GM23338 (cell line): ENCODE measurements at regions not wholly inside any gene's neighbourhood (a gene's known extent, or its start where the extent isn't known, plus 50 kb on each side); places are given as distances from the start of the nearest gene placed in this dataset.

Experiments used
- ATAC-seq: fragments of 200-7000 bp; cut with Tn5 transposase; 3 replicates; pipeline ENCODE4 v1.9.1; 2020
- DNase-seq: peaks from one replicate; pipeline ENCODE4 v3.0.0-alpha.2; 2015; ENCODE audit warnings: low spot score
- H2AFZ ChIP-seq: fragments of 200-600 bp; sonication (generic); 2 replicates; pipeline ENCODE4 v1.8.0; 2016; ENCODE audit warnings: antibody characterized with exemption, mild to moderate bottlenecking, moderate library complexity
- H3F3A ChIP-seq: fragments of 200-600 bp; sonication (generic); replicated peaks from 2 replicates; pipeline ENCODE4 v1.8.0; 2017; ENCODE audit warnings: antibody characterized with exemption, mixed run types, low read depth
- H3K27ac ChIP-seq: fragments of 200-600 bp; sonication (generic); 2 replicates; pipeline ENCODE4 v1.6.1; 2016; ENCODE audit warnings: low read depth
- H3K27me3 ChIP-seq: fragments of 200-600 bp; sonication (generic); 2 replicates; pipeline ENCODE4 v1.8.0; 2016; ENCODE audit warnings: mild to moderate bottlenecking, mixed run types, moderate library complexity; ENCODE audit not compliant: insufficient read depth
- H3K36me3 ChIP-seq: fragments of 200-600 bp; sonication (generic); 2 replicates; pipeline ENCODE4 v1.8.0; 2016; ENCODE audit warnings: mild to moderate bottlenecking; ENCODE audit not compliant: insufficient read depth
- H3K4me1 ChIP-seq: fragments of 200-600 bp; sonication (generic); 2 replicates; pipeline ENCODE4 v1.8.0; 2016; ENCODE audit warnings: mild to moderate bottlenecking, moderate library complexity; ENCODE audit not compliant: insufficient read depth
- H3K4me2 ChIP-seq: fragments of 200-600 bp; sonication (generic); 2 replicates; pipeline ENCODE4 v1.7.1; 2017; ENCODE audit warnings: mixed run types
- H3K4me3 ChIP-seq: fragments of 200-600 bp; sonication (generic); 2 replicates; pipeline ENCODE4 v1.6.1; 2016; ENCODE audit warnings: mixed run types
- H3K79me2 ChIP-seq: fragments of 200-600 bp; sonication (generic); replicated peaks from 2 replicates; pipeline ENCODE4 v1.8.0; 2017; ENCODE audit warnings: mild to moderate bottlenecking; ENCODE audit not compliant: insufficient read depth
- H3K9me2 ChIP-seq: fragments of 200-600 bp; sonication (generic); 2 replicates; pipeline ENCODE4 v1.8.0; 2017; ENCODE audit not compliant: insufficient read depth
- H4K20me1 ChIP-seq: fragments of 200-600 bp; sonication (generic); replicated peaks from 2 replicates; pipeline ENCODE4 v1.8.0; 2017; ENCODE audit warnings: mild to moderate bottlenecking; ENCODE audit not compliant: insufficient read depth
- H3K27ac Mint-ChIP-seq: 2 replicates; pipeline ENCODE4 v1.8.0; 2020; ENCODE audit warnings: inconsistent platforms, mild to moderate bottlenecking, moderate library complexity, mixed read lengths
- H3K27me3 Mint-ChIP-seq: 3 replicates; pipeline ENCODE4 v1.8.0; 2022; ENCODE audit warnings: low read depth, mild to moderate bottlenecking, moderate library complexity, mixed read lengths, inconsistent platforms; ENCODE audit not compliant: insufficient read depth, poor library complexity
- H3K36me3 Mint-ChIP-seq: 3 replicates; pipeline ENCODE4 v1.8.0; 2021; ENCODE audit warnings: low read depth, mild to moderate bottlenecking, inconsistent platforms, moderate library complexity, mixed read lengths
- H3K4me1 Mint-ChIP-seq: 3 replicates; pipeline ENCODE4 v1.8.0; 2020; ENCODE audit warnings: mild to moderate bottlenecking, inconsistent platforms, mixed read lengths
- H3K4me3 Mint-ChIP-seq: 3 replicates; pipeline ENCODE4 v1.8.0; 2021; ENCODE audit warnings: moderate library complexity, mild to moderate bottlenecking, inconsistent platforms, mixed read lengths
- H3K9me3 Mint-ChIP-seq: 3 replicates; pipeline ENCODE4 v1.8.0; 2020; ENCODE audit warnings: moderate library complexity, mild to moderate bottlenecking, inconsistent platforms, mixed read lengths
- CREB1 ChIP-seq: fragments of 250-450 bp; sonication (Bioruptor Pico); IDR thresholded peaks from 2 replicates; pipeline ENCODE4 v1.5.0; 2020; ENCODE audit warnings: low read depth, mild to moderate bottlenecking, moderate library complexity
- EZH2 ChIP-seq: fragments of 200-600 bp; sonication (generic); IDR thresholded peaks from one replicate; pipeline ENCODE4 v1.8.0; 2017; ENCODE audit warnings: antibody characterized with exemption, mild to moderate bottlenecking, low read depth; ENCODE audit not compliant: unreplicated experiment
- EZH2phosphoT487 ChIP-seq: fragments of 200-600 bp; sonication (generic); IDR thresholded peaks from one replicate; pipeline ENCODE4 v1.8.1; 2018; ENCODE audit warnings: antibody characterized with exemption; ENCODE audit not compliant: unreplicated experiment
- JUNB ChIP-seq: IDR thresholded peaks from one replicate; pipeline ENCODE4 v1.6.1; 2016; ENCODE audit warnings: antibody characterized with exemption; ENCODE audit not compliant: unreplicated experiment
- NANOG ChIP-seq: IDR thresholded peaks from 2 replicates; pipeline ENCODE4 v1.6.1; 2016; ENCODE audit warnings: antibody characterized with exemption, borderline replicate concordance
- POLR2AphosphoS5 ChIP-seq: IDR thresholded peaks from 2 replicates; pipeline ENCODE4 v1.6.1; 2016; ENCODE audit warnings: antibody characterized with exemption, low read depth
- ZNF114 ChIP-seq: fragments of 250-450 bp; sonication (Bioruptor Pico); IDR thresholded peaks from 2 replicates; pipeline ENCODE4 v1.5.0; 2020; ENCODE audit warnings: mild to moderate bottlenecking, moderate library complexity
- TF ChIP-seq, protein P1 (sequence below): fragments of 250-450 bp; sonication (Bioruptor Pico); IDR thresholded peaks from 2 replicates; pipeline ENCODE4 v1.5.0; 2020; ENCODE audit warnings: mild to moderate bottlenecking, moderate library complexity
- TF ChIP-seq, protein P2 (sequence below), 2 experiments: fragments of 200-600 bp in 1 of 2; sonication (generic) in 1 of 2; conservative IDR thresholded peaks; 2 replicates each; pipeline versions ENCODE4 v1.5.1 to v1.6.1; 2016 to 2017; ENCODE audit warnings: antibody characterized with exemption in 2 of 2, low read depth in 2 of 2, mild to moderate bottlenecking in 2 of 2, moderate library complexity in 1 of 2
- TF ChIP-seq, protein P3 (sequence below): IDR thresholded peaks from one replicate; pipeline ENCODE4 v1.6.1; 2018; ENCODE audit warnings: antibody characterized with exemption; ENCODE audit not compliant: unreplicated experiment
- TF ChIP-seq, protein P4 (sequence below): IDR thresholded peaks from 2 replicates; pipeline ENCODE4 v1.6.1; 2016; ENCODE audit warnings: antibody characterized with exemption

DNA sequence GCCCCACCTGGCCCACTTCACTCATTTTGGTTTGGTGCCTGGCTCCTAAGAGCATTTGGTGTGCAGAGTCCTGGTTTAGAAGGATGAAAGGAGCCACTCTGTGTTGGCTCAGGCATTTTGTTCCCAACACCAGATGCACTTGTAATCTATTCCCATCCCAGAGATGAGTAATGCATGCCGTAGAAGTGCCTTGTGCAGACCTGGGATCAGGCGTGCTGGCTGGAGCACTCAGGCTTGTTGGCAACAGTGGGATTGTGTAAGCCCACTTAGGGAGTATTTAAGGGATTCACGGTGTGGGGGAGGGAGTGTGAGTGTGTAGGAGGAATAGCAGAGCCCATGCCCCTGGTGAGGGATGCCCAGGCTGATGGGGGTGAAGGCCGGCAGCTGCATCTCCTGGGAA lies 501.5 kb upstream of the TBX3 start:
- no peaks in the 10 kb centered on the region for H3K36me3 Mint-ChIP-seq
- 0 out of 2 replicates have a peak, but pooled peaks cover 3% of the 10 kb centered on the region for H3K9me2 ChIP-seq
- TF ChIP-seq, protein P1, sequence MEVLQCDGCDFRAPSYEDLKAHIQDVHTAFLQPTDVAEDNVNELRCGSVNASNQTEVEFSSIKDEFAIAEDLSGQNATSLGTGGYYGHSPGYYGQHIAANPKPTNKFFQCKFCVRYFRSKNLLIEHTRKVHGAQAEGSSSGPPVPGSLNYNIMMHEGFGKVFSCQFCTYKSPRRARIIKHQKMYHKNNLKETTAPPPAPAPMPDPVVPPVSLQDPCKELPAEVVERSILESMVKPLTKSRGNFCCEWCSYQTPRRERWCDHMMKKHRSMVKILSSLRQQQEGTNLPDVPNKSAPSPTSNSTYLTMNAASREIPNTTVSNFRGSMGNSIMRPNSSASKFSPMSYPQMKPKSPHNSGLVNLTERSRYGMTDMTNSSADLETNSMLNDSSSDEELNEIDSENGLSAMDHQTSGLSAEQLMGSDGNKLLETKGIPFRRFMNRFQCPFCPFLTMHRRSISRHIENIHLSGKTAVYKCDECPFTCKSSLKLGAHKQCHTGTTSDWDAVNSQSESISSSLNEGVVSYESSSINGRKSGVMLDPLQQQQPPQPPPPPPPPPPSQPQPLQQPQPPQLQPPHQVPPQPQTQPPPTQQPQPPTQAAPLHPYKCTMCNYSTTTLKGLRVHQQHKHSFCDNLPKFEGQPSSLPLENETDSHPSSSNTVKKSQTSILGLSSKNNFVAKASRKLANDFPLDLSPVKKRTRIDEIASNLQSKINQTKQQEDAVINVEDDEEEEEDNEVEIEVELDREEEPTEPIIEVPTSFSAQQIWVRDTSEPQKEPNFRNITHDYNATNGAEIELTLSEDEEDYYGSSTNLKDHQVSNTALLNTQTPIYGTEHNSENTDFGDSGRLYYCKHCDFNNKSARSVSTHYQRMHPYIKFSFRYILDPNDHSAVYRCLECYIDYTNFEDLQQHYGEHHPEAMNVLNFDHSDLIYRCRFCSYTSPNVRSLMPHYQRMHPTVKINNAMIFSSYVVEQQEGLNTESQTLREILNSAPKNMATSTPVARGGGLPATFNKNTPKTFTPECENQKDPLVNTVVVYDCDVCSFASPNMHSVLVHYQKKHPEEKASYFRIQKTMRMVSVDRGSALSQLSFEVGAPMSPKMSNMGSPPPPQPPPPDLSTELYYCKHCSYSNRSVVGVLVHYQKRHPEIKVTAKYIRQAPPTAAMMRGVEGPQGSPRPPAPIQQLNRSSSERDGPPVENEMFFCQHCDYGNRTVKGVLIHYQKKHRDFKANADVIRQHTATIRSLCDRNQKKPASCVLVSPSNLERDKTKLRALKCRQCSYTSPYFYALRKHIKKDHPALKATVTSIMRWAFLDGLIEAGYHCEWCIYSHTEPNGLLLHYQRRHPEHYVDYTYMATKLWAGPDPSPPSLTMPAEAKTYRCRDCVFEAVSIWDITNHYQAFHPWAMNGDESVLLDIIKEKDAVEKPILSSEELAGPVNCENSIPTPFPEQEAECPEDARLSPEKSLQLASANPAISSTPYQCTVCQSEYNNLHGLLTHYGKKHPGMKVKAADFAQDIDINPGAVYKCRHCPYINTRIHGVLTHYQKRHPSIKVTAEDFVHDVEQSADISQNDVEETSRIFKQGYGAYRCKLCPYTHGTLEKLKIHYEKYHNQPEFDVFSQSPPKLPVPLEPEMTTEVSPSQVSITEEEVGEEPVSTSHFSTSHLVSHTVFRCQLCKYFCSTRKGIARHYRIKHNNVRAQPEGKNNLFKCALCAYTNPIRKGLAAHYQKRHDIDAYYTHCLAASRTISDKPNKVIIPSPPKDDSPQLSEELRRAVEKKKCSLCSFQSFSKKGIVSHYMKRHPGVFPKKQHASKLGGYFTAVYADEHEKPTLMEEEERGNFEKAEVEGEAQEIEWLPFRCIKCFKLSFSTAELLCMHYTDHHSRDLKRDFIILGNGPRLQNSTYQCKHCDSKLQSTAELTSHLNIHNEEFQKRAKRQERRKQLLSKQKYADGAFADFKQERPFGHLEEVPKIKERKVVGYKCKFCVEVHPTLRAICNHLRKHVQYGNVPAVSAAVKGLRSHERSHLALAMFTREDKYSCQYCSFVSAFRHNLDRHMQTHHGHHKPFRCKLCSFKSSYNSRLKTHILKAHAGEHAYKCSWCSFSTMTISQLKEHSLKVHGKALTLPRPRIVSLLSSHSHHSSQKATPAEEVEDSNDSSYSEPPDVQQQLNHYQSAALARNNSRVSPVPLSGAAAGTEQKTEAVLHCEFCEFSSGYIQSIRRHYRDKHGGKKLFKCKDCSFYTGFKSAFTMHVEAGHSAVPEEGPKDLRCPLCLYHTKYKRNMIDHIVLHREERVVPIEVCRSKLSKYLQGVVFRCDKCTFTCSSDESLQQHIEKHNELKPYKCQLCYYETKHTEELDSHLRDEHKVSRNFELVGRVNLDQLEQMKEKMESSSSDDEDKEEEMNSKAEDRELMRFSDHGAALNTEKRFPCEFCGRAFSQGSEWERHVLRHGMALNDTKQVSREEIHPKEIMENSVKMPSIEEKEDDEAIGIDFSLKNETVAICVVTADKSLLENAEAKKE (CRISPR knock-in tag): no peak
- TF ChIP-seq NANOG (no peak), POLR2AphosphoS5 (no peak), CREB1 (CRISPR knock-in tag) (no peak), EZH2phosphoT487 (no peak), ZNF114 (no peak), JUNB (no peak), EZH2 (no peak)
- TF ChIP-seq, protein P2, sequence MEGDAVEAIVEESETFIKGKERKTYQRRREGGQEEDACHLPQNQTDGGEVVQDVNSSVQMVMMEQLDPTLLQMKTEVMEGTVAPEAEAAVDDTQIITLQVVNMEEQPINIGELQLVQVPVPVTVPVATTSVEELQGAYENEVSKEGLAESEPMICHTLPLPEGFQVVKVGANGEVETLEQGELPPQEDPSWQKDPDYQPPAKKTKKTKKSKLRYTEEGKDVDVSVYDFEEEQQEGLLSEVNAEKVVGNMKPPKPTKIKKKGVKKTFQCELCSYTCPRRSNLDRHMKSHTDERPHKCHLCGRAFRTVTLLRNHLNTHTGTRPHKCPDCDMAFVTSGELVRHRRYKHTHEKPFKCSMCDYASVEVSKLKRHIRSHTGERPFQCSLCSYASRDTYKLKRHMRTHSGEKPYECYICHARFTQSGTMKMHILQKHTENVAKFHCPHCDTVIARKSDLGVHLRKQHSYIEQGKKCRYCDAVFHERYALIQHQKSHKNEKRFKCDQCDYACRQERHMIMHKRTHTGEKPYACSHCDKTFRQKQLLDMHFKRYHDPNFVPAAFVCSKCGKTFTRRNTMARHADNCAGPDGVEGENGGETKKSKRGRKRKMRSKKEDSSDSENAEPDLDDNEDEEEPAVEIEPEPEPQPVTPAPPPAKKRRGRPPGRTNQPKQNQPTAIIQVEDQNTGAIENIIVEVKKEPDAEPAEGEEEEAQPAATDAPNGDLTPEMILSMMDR (conservative IDR thresholded peaks at IDR 0.05; ENCODE audit: low read depth in 2 of 2): no peak
- TF ChIP-seq, protein P3, sequence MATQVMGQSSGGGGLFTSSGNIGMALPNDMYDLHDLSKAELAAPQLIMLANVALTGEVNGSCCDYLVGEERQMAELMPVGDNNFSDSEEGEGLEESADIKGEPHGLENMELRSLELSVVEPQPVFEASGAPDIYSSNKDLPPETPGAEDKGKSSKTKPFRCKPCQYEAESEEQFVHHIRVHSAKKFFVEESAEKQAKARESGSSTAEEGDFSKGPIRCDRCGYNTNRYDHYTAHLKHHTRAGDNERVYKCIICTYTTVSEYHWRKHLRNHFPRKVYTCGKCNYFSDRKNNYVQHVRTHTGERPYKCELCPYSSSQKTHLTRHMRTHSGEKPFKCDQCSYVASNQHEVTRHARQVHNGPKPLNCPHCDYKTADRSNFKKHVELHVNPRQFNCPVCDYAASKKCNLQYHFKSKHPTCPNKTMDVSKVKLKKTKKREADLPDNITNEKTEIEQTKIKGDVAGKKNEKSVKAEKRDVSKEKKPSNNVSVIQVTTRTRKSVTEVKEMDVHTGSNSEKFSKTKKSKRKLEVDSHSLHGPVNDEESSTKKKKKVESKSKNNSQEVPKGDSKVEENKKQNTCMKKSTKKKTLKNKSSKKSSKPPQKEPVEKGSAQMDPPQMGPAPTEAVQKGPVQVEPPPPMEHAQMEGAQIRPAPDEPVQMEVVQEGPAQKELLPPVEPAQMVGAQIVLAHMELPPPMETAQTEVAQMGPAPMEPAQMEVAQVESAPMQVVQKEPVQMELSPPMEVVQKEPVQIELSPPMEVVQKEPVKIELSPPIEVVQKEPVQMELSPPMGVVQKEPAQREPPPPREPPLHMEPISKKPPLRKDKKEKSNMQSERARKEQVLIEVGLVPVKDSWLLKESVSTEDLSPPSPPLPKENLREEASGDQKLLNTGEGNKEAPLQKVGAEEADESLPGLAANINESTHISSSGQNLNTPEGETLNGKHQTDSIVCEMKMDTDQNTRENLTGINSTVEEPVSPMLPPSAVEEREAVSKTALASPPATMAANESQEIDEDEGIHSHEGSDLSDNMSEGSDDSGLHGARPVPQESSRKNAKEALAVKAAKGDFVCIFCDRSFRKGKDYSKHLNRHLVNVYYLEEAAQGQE: no peak
- TF ChIP-seq, protein P4, sequence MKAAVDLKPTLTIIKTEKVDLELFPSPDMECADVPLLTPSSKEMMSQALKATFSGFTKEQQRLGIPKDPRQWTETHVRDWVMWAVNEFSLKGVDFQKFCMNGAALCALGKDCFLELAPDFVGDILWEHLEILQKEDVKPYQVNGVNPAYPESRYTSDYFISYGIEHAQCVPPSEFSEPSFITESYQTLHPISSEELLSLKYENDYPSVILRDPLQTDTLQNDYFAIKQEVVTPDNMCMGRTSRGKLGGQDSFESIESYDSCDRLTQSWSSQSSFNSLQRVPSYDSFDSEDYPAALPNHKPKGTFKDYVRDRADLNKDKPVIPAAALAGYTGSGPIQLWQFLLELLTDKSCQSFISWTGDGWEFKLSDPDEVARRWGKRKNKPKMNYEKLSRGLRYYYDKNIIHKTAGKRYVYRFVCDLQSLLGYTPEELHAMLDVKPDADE: no peak
- no peak for DNase-seq
- H3K4me3 ChIP-seq: no peak overlapping the region
- H4K20me1 ChIP-seq: no peaks in the 10 kb centered on the region
- no peaks in the 10 kb centered on the region for H3K27me3 Mint-ChIP-seq
- H3K79me2 ChIP-seq: no peaks in the 10 kb centered on the region
- H3K4me1 ChIP-seq: peaks cover 4% of the 10 kb centered on the region; the same call in 1 of the 2 replicates
- ATAC-seq: no peak
- H3K36me3 ChIP-seq: no peaks in the 10 kb centered on the region
- H3K9me3 Mint-ChIP-seq: no peaks in the 10 kb centered on the region; the same call in 2 of the 3 replicates
- H3K27me3 ChIP-seq: no peaks in the 10 kb centered on the region
- H3K27ac ChIP-seq: no peak overlapping the region
- H3K4me2 ChIP-seq: no peak overlapping the region
- H3K4me1 Mint-ChIP-seq: peaks cover 4% of the 10 kb centered on the region; the same call in 2 of the 3 replicates
- H3K4me3 Mint-ChIP-seq: no peak overlapping the region
- no peak overlapping the region for H2AFZ ChIP-seq
- H3K27ac Mint-ChIP-seq: no peak overlapping the region
- H3F3A ChIP-seq: no peaks in the 10 kb centered on the region
